HEK293 (cell line): ENCODE measurements at regions not wholly inside any gene's neighbourhood (a gene's known extent, or its start where the extent isn't known, plus 50 kb on each side); places are given as distances from the start of the nearest gene placed in this dataset.
"Not testable (repeated sequence)": the region's sequence is repeated elsewhere in the genome, so short reads cannot be mapped to it uniquely, and the experiment has no call there.

Experiments
- CTCF ChIA-PET: fragments of 350-600 bp; formaldehyde crosslinking; extraction: SDS; loops from one replicate; lab custom pipeline; 2021; ENCODE audit warnings: antibody characterized with exemption; lab: Yijun Ruan, JAX
- POLR2A ChIA-PET: fragments of 300-600 bp; formaldehyde crosslinking; extraction: SDS; loops from one replicate; lab custom pipeline; 2020; ENCODE audit warnings: antibody characterized with exemption, inconsistent platforms; lab: Yijun Ruan, JAX
- H3K27ac ChIP-seq: fragments of 200-500 bp; sonication (Bioruptor generic); 2 replicates; pipeline ENCODE4 v1.5.1; 2014; ENCODE audit warnings: low read depth, low read length, control low read depth, inconsistent platforms; ENCODE audit errors: extremely low read depth
- H3K36me3 ChIP-seq, 2 experiments: fragments of 200-500 bp in 1 of 2; sonication (Bioruptor generic) in 1 of 2; 1 replicate in 1 of 2; 2 replicates in 1 of 2; pipeline ENCODE4 v1.5.1; 2014 to 2017; ENCODE audit warnings: inconsistent platforms in 2 of 2, low read length in 2 of 2; ENCODE audit not compliant: control insufficient read depth in 2 of 2, insufficient read depth in 1 of 2
- H3K4me1 ChIP-seq: fragments of 200-500 bp; sonication (Bioruptor generic); 2 replicates; pipeline ENCODE4 v1.5.1; 2014; ENCODE audit warnings: mild to moderate bottlenecking, low read length, inconsistent platforms; ENCODE audit not compliant: control insufficient read depth, insufficient read depth
- H3K4me3 ChIP-seq: 2 replicates; pipeline ENCODE4 v1.5.1; 2011; ENCODE audit warnings: low read depth, mild to moderate bottlenecking, control low read depth, low read length, moderate library complexity
- H3K9me3 ChIP-seq: fragments of 200-500 bp; sonication (Bioruptor generic); 2 replicates; pipeline ENCODE4 v1.5.1; 2014; ENCODE audit warnings: low read depth, low read length, inconsistent platforms; ENCODE audit not compliant: control insufficient read depth, insufficient read depth
- HOXC10 ChIP-seq: sonication (generic); formaldehyde crosslinking; IDR thresholded peaks from 2 replicates; pipeline ENCODE4 v1.8.1; 2023; ENCODE audit warnings: mild to moderate bottlenecking, missing genetic modification reagents
- SCRT2 ChIP-seq: fragments of 450-650 bp; formaldehyde crosslinking; IDR thresholded peaks from 2 replicates; pipeline ENCODE4 v1.5.1; 2016; ENCODE audit warnings: missing biosample characterization, missing genetic modification characterization
- SETDB1 ChIP-seq: IDR thresholded peaks from one replicate; pipeline ENCODE4 v1.6.1; 2017; ENCODE audit warnings: mild to moderate bottlenecking, low read length, moderate library complexity, mixed read lengths; ENCODE audit not compliant: insufficient read length
- ZBTB21 ChIP-seq: fragments of 450-650 bp; formaldehyde crosslinking; IDR thresholded peaks from 2 replicates; pipeline ENCODE4 v1.5.1; 2017; ENCODE audit warnings: missing biosample characterization, missing genetic modification characterization
- ZBTB48 ChIP-seq: fragments of 450-650 bp; formaldehyde crosslinking; IDR thresholded peaks from 2 replicates; pipeline ENCODE4 v1.5.1; 2016; ENCODE audit warnings: missing biosample characterization, missing genetic modification characterization
- ZBTB7A ChIP-seq: fragments of 450-650 bp; formaldehyde crosslinking; IDR thresholded peaks from 2 replicates; pipeline ENCODE4 v1.5.1; 2016; ENCODE audit warnings: low read depth, missing biosample characterization, missing genetic modification characterization
- ZEB2 ChIP-seq: fragments of 450-650 bp; formaldehyde crosslinking; IDR thresholded peaks from 2 replicates; pipeline ENCODE4 v1.5.1; 2016; ENCODE audit warnings: missing biosample characterization, missing genetic modification characterization
- ZFP69B ChIP-seq: fragments of 450-650 bp; formaldehyde crosslinking; IDR thresholded peaks from 2 replicates; pipeline ENCODE4 v1.5.1; 2016; ENCODE audit warnings: missing biosample characterization, missing genetic modification characterization
- ZIC2 ChIP-seq: fragments of 450-650 bp; formaldehyde crosslinking; IDR thresholded peaks from 2 replicates; pipeline ENCODE4 v1.5.1; 2016; ENCODE audit warnings: missing biosample characterization, missing genetic modification characterization
- ZNF112 ChIP-seq: fragments of 450-650 bp; formaldehyde crosslinking; IDR thresholded peaks from 2 replicates; pipeline ENCODE4 v1.5.0; 2017; ENCODE audit warnings: missing biosample characterization, missing genetic modification characterization
- ZNF175 ChIP-seq: fragments of 450-650 bp; formaldehyde crosslinking; IDR thresholded peaks from 2 replicates; pipeline ENCODE4 v1.5.1; 2016; ENCODE audit warnings: missing biosample characterization, missing genetic modification characterization
- ZNF24 ChIP-seq: fragments of 450-650 bp; formaldehyde crosslinking; IDR thresholded peaks from 2 replicates; pipeline ENCODE4 v1.5.1; 2016; ENCODE audit warnings: missing biosample characterization, missing genetic modification characterization
- ZNF37A ChIP-seq: fragments of 450-650 bp; IDR thresholded peaks from 2 replicates; pipeline ENCODE4 v1.5.1; 2018; ENCODE audit warnings: missing biosample characterization, missing genetic modification characterization
- ZNF423 ChIP-seq: fragments of 450-650 bp; formaldehyde crosslinking; IDR thresholded peaks from 2 replicates; pipeline ENCODE4 v1.5.1; 2016; ENCODE audit warnings: missing biosample characterization, missing genetic modification characterization
- ZNF433 ChIP-seq: fragments of 450-650 bp; formaldehyde crosslinking; IDR thresholded peaks from 2 replicates; pipeline ENCODE4 v1.5.1; 2016; ENCODE audit warnings: missing biosample characterization, missing genetic modification characterization, low read depth
- ZNF473 ChIP-seq: fragments of 450-650 bp; formaldehyde crosslinking; IDR thresholded peaks from 2 replicates; pipeline ENCODE4 v1.5.1; 2017; ENCODE audit warnings: missing biosample characterization, missing genetic modification characterization
- ZNF654 ChIP-seq: fragments of 450-650 bp; formaldehyde crosslinking; IDR thresholded peaks from 2 replicates; pipeline ENCODE4 v1.5.1; 2016; ENCODE audit warnings: low read depth, missing biosample characterization, missing genetic modification characterization
- ZNF660 ChIP-seq: fragments of 450-650 bp; IDR thresholded peaks from 2 replicates; pipeline ENCODE4 v1.5.1; 2018; ENCODE audit warnings: missing biosample characterization, mild to moderate bottlenecking, missing genetic modification characterization
- TF ChIP-seq, protein P1 (sequence below): fragments of 450-650 bp; formaldehyde crosslinking; IDR thresholded peaks from 2 replicates; pipeline ENCODE4 v1.5.1; 2016; ENCODE audit warnings: missing biosample characterization, missing genetic modification characterization
- TF ChIP-seq, protein P2 (sequence below): fragments of 450-650 bp; formaldehyde crosslinking; IDR thresholded peaks from 2 replicates; pipeline ENCODE4 v1.5.1; 2016; ENCODE audit warnings: missing biosample characterization, missing genetic modification characterization
- TF ChIP-seq, protein P3 (sequence below): fragments of 450-650 bp; formaldehyde crosslinking; IDR thresholded peaks from 2 replicates; pipeline ENCODE4 v1.5.1; 2017; ENCODE audit warnings: missing biosample characterization, missing genetic modification characterization
- TF ChIP-seq, protein P4 (sequence below): fragments of 450-650 bp; formaldehyde crosslinking; IDR thresholded peaks from 2 replicates; pipeline ENCODE4 v1.5.1; 2016; ENCODE audit warnings: missing biosample characterization, missing genetic modification characterization
- TF ChIP-seq, protein P5 (sequence below): fragments of 450-650 bp; formaldehyde crosslinking; IDR thresholded peaks from 2 replicates; pipeline ENCODE4 v1.5.1; 2017; ENCODE audit warnings: missing biosample characterization, missing genetic modification characterization
- TF ChIP-seq, protein P6 (sequence below): sonication (generic); formaldehyde crosslinking; IDR thresholded peaks from 2 replicates; pipeline ENCODE4 v1.8.1; 2022; ENCODE audit warnings: mild to moderate bottlenecking, moderate library complexity, missing genetic modification reagents

DNA sequence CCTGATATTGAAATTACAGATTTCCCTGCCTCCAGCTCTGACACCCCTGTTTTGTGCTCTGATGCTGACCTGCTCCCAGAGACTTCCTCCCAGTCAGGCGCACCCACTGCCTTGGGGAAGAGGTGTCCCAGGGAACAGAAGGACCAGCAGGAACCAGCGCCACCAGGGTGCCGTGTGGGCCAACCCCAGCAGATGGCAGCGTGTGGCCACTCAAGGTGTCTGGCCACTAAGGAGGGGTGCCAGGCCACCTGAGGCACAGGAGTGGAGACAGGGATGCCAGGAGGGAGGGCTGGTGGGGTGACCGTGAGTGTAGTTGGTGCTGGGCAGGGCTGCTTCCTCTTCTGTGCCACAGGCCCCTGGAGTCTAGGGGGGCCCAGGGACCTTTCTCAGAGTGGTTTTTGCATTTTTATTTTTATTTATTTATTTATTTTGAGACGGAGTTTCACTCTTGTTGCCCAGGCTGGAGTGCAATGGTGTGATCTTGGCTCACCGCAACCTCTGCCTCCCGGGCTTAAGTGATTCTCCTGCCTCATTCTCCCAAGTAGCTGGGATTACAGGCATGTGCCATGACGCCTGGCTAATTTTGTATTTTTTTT lies 56.0 kb downstream of the TEX44 start (continued):
- TF ChIP-seq, protein P1, sequence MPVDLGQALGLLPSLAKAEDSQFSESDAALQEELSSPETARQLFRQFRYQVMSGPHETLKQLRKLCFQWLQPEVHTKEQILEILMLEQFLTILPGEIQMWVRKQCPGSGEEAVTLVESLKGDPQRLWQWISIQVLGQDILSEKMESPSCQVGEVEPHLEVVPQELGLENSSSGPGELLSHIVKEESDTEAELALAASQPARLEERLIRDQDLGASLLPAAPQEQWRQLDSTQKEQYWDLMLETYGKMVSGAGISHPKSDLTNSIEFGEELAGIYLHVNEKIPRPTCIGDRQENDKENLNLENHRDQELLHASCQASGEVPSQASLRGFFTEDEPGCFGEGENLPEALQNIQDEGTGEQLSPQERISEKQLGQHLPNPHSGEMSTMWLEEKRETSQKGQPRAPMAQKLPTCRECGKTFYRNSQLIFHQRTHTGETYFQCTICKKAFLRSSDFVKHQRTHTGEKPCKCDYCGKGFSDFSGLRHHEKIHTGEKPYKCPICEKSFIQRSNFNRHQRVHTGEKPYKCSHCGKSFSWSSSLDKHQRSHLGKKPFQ: no peak
- TF ChIP-seq ZNF433 (no peak), ZNF175 (tag by site-specific recombination) (no peak), HOXC10 (CRISPR knock-in tag) (no peak), ZNF24 (tag by site-specific recombination) (no peak), ZEB2 (tag by site-specific recombination) (0 out of 2 replicates have a peak, but pooled peaks have one; percentile 30), ZNF112 (no peak), SCRT2 (peak; percentile 60), ZNF660 (tag by site-specific recombination) (no peak), ZNF654 (tag by site-specific recombination) (peak; percentile 84), ZBTB21 (tag by site-specific recombination) (no peak), ZNF37A (tag by site-specific recombination) (no peak), ZBTB48 (0 out of 2 replicates have a peak, but pooled peaks have one; percentile 24), ZFP69B (tag by site-specific recombination) (no peak), ZIC2 (tag by site-specific recombination) (peak; percentile 83), ZBTB7A (tag by site-specific recombination) (no peak), ZNF473 (no peak), SETDB1 (no peak), ZNF423 (tag by site-specific recombination) (no peak)
- TF ChIP-seq, protein P2, sequence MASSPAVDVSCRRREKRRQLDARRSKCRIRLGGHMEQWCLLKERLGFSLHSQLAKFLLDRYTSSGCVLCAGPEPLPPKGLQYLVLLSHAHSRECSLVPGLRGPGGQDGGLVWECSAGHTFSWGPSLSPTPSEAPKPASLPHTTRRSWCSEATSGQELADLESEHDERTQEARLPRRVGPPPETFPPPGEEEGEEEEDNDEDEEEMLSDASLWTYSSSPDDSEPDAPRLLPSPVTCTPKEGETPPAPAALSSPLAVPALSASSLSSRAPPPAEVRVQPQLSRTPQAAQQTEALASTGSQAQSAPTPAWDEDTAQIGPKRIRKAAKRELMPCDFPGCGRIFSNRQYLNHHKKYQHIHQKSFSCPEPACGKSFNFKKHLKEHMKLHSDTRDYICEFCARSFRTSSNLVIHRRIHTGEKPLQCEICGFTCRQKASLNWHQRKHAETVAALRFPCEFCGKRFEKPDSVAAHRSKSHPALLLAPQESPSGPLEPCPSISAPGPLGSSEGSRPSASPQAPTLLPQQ (tag by site-specific recombination): no peak
- TF ChIP-seq, protein P3, sequence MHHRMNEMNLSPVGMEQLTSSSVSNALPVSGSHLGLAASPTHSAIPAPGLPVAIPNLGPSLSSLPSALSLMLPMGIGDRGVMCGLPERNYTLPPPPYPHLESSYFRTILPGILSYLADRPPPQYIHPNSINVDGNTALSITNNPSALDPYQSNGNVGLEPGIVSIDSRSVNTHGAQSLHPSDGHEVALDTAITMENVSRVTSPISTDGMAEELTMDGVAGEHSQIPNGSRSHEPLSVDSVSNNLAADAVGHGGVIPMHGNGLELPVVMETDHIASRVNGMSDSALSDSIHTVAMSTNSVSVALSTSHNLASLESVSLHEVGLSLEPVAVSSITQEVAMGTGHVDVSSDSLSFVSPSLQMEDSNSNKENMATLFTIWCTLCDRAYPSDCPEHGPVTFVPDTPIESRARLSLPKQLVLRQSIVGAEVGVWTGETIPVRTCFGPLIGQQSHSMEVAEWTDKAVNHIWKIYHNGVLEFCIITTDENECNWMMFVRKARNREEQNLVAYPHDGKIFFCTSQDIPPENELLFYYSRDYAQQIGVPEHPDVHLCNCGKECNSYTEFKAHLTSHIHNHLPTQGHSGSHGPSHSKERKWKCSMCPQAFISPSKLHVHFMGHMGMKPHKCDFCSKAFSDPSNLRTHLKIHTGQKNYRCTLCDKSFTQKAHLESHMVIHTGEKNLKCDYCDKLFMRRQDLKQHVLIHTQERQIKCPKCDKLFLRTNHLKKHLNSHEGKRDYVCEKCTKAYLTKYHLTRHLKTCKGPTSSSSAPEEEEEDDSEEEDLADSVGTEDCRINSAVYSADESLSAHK (tag by site-specific recombination): no peak
- TF ChIP-seq, protein P4, sequence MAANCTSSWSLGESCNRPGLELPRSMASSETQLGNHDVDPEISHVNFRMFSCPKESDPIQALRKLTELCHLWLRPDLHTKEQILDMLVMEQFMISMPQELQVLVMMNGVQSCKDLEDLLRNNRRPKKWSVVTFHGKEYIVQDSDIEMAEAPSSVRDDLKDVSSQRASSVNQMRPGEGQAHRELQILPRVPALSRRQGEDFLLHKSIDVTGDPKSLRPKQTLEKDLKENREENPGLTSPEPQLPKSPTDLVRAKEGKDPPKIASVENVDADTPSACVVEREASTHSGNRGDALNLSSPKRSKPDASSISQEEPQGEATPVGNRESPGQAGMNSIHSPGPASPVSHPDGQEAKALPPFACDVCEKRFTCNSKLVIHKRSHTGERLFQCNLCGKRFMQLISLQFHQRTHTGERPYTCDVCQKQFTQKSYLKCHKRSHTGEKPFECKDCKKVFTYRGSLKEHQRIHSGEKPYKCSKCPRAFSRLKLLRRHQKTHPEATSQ: no peak
- TF ChIP-seq, protein P5, sequence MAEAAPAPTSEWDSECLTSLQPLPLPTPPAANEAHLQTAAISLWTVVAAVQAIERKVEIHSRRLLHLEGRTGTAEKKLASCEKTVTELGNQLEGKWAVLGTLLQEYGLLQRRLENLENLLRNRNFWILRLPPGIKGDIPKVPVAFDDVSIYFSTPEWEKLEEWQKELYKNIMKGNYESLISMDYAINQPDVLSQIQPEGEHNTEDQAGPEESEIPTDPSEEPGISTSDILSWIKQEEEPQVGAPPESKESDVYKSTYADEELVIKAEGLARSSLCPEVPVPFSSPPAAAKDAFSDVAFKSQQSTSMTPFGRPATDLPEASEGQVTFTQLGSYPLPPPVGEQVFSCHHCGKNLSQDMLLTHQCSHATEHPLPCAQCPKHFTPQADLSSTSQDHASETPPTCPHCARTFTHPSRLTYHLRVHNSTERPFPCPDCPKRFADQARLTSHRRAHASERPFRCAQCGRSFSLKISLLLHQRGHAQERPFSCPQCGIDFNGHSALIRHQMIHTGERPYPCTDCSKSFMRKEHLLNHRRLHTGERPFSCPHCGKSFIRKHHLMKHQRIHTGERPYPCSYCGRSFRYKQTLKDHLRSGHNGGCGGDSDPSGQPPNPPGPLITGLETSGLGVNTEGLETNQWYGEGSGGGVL: no peak
- TF ChIP-seq, protein P6, sequence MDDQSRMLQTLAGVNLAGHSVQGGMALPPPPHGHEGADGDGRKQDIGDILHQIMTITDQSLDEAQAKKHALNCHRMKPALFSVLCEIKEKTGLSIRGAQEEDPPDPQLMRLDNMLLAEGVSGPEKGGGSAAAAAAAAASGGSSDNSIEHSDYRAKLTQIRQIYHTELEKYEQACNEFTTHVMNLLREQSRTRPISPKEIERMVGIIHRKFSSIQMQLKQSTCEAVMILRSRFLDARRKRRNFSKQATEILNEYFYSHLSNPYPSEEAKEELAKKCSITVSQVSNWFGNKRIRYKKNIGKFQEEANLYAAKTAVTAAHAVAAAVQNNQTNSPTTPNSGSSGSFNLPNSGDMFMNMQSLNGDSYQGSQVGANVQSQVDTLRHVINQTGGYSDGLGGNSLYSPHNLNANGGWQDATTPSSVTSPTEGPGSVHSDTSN: no peak

DNA sequence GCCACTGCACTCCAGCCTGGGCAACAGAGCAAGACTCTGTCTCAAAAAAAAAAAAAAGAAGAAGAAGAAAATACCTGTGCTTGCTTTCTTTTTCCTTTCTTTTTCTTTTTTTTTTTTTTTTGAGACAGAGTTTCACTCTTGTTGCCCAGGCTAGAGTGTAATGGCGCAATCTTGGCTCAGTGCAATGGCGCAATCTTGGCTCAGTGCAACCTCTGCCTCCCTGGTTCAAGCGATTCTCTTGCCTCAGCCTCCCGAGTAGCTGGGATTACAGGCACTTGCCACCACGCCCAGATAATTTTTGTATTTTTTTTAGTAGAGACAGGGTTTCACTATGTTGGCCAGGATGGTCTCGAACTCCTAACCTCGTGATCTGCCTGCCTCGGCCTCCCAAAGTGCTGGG lies 56.8 kb upstream of the PTMA start:
- not testable (repeated sequence) for H3K4me3 ChIP-seq, H3K9me3 ChIP-seq, H3K4me1 ChIP-seq, H3K36me3 ChIP-seq, H3K27ac ChIP-seq
- POLR2A ChIA-PET: interaction anchor here (0.7 kb wide), 1 partner anchor 14 kb away, joined by 4 read pairs; no protein-coding TSS in a partner anchor
- CTCF ChIA-PET: interaction anchor here (0.8 to 6.5 kb wide), 2 partner anchors 23 to 64 kb away, joined by 3 to 139 read pairs; no protein-coding TSS in a partner anchor
